NCI-H2029 (cell line): ENCODE measurements at regions not wholly inside any gene's neighbourhood (a gene's known extent, or its start where the extent isn't known, plus 50 kb on each side); places are given as distances from the start of the nearest gene placed in this dataset.

ENCODE experiments used
- DNase-seq: peaks from one replicate; lab custom pipeline; 2025; lab: John Stamatoyannopoulos, UW

GRCh38 chr4:56086073-56086541 is 137.4 kb downstream of the CEP135 start:
- DNase-seq: no peak

- DNase-seq: no peak
Measured at GRCh38 chr4:56085275-56085674, 136.5 kb downstream of the CEP135 start.

GRCh38 chr4:56084851-56085250 is 136.1 kb downstream of the CEP135 start:
- DNase-seq: no peak
